Superior temporal gyrus (tissue), 1 donor: ENCODE measurements at regions not wholly inside any gene's neighbourhood (a gene's known extent, or its start where the extent isn't known, plus 50 kb on each side); places are given as distances from the start of the nearest gene placed in this dataset.
A peak's percentile ranks its signal among the peaks of the same experiment; 100 is the strongest.

Experiments used
- DNase-seq: peaks from one replicate; pipeline ENCODE4 v3.0.0-alpha.2; 2016; ENCODE audit errors: extremely low spot score

DNA sequence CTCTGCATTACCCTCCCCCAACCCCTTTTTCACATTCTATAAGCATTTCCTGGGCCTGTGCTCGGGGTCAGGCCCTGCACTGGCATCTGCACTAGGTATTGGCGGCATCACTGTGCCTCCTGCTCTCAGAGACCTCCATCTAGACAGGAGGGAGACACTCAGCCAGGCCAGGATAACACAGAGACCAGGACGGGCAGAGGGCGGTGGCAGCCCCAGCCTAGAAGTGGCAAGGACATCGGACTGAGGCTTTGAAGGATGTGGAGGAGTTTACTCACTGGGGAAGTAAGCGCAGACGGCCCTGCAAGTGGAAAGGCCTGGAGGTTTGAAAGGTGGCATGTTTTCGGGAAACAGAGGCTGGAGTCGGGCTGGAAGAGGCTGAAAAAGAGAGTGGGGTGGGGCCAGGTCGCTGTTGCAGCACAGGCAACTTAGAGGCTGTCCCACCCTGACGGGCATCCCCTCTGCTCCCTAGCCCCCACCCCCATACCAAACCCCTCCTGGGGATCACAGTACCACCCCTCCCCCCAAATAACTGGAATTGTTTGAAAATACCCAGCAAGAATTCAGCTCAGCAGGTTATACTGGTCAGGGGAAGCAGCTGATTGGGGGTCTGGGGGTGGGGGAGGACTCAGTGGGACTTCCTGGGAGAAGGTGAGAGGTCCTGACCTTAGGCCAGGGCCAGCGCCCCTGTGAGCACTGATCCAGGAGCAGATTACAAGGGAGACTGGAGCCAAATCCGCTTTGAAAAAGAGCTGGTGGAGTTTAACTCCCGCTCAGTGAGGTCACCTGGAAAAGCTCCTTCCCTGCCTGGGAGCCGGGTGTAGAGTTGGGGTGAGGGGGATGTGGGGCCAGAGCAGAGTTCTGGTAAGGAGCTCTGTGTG, 121.8 kb upstream of the WNT4 start:
- DNase-seq, result no peak

DNA sequence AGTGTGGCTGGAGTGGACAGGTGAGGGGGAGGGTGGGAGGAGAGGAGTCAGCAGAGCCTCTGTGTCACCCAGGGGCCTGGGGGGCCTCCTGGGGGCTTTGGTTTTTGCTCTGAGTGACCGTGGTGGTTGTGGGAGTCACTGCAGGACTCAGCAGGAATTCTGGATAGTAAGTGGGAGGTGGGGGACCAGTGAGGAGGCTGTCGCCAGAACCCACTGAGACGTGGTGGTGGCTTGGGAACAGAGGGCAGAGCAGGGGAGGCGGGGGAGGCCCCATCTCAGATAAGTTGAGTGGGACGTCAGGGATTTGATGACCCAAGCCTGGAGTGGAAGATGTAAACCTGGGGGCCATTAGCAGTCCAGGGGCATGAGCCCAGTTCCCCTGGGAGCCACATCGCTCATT, 123.2 kb upstream of the WNT4 start:
- no peak for DNase-seq

DNA sequence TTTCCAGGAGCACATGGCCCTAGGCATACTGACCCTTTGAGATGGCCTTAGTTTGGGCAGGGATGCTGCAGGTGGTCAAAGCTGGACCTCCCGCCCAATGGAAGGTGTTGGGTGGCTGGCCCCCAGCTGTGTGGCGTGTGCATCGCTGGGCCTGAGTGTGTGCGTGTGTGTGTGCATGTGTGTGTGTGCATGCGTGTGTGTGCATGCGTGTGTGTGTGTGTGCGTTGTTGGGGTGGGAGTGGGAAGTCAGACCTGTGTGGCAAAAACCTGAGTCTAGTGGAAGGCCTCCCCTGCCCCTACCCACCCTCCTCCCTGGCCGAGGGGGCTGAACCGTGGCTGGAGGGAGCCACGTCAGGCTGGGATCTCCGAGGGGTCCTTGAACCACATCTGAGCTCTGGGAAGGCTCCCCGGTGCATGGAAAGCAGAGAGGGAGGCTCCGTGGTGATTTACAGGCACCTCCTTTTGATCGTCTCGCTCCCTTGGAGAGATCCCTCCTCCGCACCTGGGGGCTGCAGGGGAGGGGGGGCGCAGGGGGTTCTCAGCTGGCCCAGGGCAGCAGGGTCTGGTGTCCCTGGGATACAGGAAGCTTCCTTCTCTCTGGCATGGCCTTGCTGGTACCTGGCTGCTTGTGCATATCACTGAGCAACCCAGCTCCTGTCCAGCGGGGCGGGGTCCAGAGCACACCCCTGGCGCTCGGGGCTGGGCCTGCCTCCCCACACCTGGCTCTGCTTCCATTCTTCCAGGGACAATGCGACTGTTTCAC, 124.7 kb upstream of the WNT4 start:
- no peak for DNase-seq

DNA sequence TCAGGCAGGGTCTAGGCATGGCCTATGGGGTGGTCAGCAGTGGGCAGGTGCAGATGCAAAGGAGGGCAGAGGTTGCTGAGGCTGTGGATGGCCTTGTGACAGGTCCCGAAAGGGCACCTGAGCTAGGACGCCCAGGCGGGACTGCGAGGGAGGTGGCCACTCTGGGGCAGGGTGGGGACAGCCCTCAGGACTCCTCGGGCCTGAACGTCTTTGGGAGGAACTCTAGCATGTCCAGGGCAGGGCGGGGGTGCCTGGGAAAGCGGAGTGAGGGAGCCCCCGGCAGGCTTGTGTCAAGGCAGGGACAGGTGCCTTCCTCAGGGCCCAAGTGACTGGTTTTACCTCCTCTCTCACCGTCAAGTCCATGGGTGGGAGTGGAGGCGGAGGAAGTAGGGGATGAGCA, 125.4 kb upstream of the WNT4 start:
- no peak for DNase-seq

DNA sequence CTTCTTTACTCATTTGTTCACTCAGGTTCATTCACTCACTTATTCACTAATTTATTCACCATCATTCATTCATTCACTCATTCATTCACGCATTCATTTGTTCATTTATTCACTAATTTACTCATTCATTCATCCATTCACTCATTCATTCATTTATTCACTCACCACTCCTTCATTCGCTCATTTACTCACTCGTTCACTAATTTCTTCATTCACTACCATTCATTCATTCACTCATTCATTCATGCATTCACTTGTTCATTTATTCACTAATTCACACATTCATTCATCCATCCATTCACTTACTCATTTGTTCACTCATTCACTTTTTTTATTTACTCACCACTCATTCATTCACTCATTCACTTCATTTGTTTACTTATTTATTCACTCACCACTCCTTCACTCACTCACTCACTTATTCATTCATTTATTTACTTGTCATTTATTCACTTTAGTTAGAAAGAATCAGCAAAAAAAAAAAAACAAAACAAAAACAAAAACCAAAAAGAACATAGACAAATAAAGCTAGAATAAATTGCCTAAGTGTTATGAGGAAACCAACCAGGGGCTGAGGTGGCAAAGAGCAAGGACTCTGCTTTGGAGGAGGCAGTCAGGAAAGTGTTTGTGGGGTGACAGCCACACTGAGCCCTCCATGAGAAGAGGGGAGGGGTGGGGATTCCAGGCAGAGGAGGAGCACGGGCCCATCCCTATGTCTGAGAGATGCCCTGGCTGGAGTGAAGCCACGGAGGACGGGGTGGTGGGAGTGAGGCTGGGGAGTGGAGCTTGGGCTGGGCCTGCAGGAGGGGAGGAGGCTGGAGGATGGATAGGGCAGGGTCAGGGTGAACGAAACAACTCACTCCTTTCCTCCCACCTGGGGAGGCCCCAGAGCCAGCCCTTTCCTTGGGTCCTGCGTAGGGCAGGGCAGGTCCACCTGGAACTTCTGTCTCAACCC, 129.2 kb upstream of the WNT4 start:
- no peak for DNase-seq

DNA sequence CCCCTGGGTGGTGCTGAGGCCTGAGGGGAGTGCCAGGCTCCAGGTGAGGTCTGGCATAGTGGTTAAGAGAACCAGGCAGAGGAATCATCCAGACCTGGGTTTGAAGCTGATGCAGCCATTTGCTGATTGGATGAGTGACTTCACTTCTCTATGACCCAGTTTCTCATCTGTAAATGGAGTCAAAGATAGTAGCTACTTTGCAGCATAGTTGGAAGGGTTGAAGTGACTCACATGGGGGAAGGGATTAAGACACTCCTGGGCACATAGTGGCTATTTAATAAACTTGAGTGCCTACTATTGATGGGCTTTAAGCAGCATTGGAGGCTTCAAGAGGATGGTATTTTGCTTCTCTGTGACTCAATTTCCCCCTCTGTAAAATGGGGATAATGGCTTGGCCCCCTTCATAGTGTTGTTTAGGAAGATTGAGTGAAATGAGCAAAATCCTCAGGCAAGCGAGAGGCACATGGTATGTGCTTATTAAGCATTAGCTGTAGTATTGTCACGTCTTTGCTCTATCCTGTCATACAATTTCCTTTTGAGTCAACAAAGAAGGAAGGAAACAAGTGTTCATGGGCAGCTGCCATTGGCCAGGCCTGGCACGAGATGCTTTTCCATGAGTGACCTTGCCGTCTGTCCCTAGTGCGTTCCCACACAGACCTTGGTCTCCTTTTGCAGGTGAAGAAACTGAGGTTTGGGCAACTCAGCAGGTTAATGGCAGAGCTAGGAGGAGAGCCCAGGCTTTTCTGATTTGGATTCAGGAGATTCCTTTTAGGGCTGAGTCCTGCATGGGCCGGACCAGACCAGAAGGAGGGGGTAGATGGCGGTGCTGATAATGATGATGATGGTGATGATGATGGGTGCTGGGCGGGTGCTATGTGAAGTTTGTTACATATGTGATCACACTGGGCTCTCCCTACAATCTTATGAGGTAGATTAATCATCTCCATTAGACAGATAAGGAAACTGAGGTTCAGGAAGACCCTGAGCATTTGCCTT, 131.1 kb upstream of the WNT4 start:
- no peak for DNase-seq

DNA sequence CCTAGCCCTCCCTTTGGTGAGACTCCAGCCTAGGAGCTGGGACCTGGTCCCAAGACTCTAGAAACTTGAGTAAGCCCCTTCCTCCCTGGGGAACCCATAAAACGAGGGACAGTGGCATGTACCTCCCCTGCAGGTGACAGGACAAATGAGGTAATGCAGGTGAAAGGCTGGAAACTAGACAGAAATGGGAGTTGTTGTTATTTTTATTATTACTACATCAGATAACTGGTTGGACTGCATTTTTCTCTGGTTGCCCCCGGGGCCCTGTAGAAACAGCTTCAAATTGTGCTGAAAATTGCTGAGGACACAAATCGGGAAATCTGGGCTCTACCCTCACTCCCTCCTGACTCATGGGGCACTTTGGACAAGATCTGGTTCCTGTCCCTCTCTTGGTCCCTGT, 132.3 kb upstream of the WNT4 start:
- DNase-seq, result no peak

DNA sequence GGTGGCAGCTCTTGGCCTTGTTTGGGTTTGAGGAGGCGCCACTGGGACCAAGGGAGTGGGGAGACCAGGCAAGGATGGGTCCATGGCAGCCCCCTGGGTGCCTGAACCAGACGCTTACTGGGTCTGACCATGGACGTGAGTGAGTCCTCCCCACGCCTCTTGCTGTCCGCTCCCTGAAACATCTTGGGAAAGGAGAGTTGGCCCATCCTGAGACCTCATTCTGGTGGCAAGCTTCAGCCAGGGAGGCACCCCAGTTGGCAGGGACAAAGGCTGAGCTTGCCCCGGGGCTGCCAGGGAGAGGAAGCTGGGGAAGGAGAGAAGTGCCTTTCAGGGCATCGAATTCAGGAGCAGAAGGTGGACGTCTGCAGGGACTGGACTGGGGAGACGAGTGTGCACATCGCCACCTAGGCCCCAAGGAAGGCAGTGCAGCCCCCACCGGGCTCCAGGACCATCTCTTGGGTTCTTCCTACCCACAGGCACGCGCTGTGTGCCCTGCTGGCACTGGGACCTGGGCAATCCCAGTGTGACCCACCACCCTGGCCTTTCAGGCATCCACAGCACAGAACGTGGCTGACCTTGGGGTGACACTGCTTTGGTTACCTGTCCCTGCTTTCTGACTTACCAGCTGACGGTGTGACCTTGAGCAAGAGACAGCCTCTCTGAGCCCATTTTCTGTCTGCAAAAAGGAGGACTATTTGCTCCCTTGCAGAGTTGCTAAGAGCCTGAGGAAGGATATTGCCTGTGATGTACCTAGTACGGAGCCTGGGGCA, 132.9 kb upstream of the WNT4 start:
- DNase-seq, result peak; percentile 25

DNA sequence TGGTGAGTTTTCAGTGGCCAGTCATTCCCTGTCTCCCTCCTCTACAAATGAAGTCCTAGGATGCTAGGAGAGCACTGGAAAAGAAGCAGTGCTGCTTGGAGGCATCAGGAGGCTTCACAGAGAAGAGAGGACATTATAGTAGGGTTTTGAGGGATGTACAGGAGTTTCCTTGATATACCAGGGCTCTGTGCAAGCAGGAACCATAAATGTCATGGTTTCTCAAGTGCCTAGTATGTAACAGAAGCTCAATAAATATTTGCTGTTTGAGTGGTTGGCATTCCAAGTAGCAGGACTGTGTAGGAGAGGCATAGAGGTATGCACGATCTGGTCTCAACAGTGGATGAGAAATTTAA, 133.5 kb upstream of the WNT4 start:
- DNase-seq, result no peak

DNA sequence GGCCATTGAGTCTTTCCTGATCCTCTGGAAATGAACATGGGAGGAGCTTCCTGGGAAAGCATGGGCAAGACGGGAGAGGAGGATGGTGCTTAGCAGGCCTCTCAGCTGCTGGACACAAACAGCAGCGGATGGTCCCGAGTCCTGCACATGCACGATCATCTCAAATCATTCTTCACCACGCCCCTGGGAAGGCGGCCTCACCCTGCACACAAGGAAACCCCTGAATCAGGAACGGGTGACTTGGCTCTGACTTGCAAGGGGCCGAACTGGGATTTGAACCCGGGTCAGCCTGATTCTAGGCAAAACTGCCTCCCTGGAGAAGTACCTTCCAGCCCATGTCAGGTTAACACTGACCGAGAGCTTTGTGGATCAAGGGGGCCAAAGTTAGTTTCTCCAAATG, 134.8 kb upstream of the WNT4 start:
- DNase-seq, result no peak

DNA sequence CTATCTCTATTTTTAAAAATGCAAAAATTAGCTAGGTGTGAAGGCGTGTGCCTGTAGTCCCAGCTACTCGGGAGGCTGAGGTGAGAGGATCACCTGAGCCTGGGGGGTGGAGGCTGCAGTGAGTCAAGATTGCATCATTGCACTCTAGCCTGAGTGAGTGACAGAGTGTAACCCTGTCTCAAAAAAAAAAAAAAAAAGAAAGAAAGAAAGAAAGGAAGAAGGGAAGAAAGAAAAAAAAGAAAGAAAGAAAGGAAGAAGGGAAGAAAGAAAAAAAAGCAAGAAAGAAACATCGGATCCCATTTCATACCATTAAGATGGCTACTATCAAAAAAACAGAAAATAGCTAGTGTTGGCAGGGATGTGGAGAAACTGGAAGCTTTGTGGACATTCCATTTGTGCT, 136.8 kb upstream of the WNT4 start:
- no peak for DNase-seq

DNA sequence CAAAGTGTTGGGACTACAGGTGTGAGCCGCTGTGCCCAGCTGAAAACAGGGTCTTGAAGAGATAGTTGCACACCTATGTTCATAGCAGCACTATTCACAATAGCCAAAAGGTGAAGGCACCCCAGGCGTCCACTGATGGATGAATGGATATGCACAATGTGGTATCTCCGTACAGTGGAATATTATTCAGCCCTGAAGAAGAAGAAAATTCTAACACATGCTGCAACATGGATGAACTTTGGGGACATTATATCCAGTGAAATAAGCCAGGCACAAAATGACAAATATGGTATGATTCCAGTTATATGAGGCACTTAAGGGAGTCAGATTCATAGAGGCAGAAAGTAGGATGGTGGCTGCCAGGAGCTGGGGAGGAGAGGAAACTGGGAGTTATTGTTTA, 137.6 kb upstream of the WNT4 start:
- no peak for DNase-seq

DNA sequence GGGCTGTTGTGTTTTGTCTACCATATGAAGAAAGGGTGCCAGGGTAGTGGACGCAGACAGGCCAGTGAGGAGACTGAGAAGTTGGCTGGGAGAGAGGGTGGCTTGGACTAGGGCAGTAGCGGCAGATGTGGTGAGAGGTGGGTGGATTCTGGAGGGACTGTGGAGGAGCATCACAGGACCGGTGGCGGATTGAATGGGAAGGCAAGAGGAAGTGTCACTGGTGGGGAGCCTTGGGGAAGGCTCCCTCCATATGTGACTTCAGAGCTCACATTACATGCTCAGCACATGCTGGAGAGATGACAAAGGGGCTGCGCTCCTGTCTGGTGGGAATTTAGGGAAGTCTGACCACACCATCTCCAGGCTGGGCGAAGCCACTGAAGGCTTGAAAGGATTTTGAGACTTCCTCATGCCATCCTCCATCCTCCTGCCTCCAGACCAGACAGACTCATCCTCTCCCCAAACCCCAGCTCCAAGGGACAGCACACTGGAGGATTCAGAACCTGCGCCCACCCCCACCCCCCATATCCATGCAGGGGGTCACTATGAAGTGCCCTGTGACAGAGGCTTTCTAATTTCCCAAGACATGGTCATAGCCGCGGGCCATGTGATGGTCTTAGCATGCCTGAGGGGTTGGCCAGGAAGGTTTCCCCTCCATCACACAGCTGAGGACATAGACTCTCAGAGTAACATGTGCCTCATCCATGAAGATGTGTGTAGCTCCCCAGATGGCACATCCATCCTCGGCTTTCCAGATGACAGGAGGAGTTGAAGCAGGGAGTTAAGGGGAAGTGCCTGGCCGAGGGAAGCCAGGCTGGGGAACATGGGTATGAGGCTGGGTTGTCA, 138.8 kb upstream of the WNT4 start:
- no peak for DNase-seq

DNA sequence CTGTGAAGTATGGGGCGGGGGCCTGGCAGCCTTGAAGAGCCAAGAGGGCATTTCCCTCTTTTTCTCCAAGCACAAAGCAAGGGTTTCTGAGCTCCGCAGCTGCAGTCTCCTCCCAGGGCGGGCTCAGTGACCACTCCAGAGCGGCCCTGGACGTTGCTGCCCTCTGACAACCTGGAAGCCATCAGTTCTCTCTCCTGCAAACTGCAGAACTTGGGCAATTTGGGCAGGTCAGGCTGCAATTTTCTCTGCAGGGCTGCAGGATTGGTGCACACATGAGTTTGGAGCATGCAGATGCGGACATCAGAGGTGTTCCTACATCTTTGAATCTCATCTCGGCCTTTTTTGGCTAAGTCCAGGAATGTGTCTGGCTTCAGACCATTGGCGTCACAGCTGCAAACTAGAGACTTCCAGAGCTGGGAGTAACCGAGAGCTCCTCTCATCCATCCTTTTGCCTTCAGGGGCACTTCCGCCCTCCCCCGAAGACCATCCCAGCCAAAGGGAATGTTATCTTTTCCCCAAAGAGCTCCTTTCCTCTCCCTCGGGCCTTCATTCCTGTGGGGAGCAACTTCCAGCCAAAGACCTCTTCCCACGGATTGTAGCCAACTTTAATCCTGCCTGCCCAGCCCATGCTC, 139.6 kb upstream of the WNT4 start:
- no peak for DNase-seq

DNA sequence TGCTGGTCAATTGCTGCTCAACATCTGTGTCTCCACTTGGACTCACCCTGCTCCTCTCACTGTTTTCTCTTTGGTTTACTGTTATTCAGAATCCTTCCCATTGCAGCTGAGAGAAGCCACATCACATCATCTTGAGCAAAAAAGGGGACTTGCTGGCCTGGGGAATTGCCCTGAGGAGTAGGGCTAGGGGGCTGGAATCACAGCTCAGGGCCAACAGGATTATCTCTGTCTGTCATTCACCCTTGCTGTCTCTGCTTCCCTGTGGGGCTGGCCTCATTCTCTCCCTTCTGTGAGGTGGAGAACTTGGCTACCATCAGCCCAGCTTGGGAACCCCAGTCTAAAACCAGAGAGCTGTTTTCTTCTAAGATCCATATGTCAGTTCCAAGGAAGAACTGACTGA, 140.7 kb upstream of the WNT4 start:
- no peak for DNase-seq

DNA sequence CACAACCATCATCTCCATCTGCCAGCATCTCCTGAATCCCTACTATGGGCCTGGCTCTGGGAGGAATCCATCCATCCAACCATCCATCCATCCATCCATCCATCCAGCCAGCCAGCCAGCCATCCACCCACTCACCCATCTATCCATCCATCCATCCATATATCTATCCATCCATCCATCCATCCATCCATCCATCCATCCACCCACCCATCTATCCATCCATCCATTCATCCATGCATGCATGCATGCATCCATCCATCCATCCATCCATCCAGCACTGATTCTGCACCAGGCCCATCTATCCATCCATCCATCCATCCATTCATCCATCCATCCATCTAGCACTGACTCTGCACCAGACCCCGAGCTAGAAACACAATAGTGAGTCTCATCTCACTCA, 141.3 kb upstream of the WNT4 start:
- DNase-seq, result no peak

DNA sequence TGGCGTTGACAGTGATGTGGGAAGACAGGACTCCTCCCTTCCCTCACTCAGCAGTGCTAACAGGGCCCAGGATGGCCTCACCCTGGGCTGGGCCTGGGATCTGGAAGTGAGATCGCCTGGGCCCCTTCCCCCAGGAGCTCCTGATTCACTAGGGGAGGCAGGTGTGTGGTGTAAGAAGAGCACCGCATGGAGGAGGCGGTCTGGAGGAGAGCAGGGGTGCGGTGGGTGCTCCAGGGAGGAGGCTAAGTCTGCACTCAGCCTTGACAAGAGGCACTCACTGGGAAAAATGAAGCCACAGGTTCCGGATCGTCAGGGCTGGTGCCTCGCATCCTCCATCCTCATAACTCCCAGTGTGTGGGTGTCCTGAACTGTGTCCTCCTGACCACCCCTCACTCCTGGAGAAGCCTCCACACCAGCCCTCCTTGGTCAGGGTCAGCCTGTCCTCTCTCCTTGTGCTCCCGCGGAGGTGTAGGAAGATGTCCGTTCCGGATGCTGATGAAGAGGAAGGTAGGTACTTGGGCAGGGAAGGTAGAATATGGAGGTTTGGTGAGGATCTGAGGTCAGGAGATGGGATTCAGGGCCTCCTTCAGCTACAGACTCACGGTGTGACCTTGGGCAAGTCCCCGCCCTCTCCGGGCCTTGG, 142.1 kb upstream of the WNT4 start:
- no peak for DNase-seq
